GM23248 (cell line): ENCODE measurements at regions not wholly inside any gene's neighbourhood (a gene's known extent, or its start where the extent isn't known, plus 50 kb on each side); places are given as distances from the start of the nearest gene placed in this dataset.

ENCODE experiments used
- DNase-seq: peaks from one replicate; pipeline ENCODE4 v3.0.0-alpha.2; 2015
- H2AFZ ChIP-seq: fragments of 200-600 bp; sonication (generic); 2 replicates; pipeline ENCODE4 v1.6.1; 2016; ENCODE audit warnings: antibody characterized with exemption
- H3F3A ChIP-seq: fragments of 200-600 bp; sonication (generic); 2 replicates; pipeline ENCODE4 v1.6.1; 2016; ENCODE audit warnings: mild to moderate bottlenecking, antibody characterized with exemption, mixed run types; ENCODE audit not compliant: insufficient read depth
- H3K27ac ChIP-seq: fragments of 200-600 bp; sonication (generic); 2 replicates; pipeline ENCODE4 v1.5.1; 2016; ENCODE audit warnings: mild to moderate bottlenecking
- H3K27me3 ChIP-seq: fragments of 200-600 bp; sonication (generic); replicated peaks from 2 replicates; pipeline ENCODE4 v1.6.1; 2016; ENCODE audit warnings: mild to moderate bottlenecking; ENCODE audit not compliant: insufficient read depth
- H3K36me3 ChIP-seq: fragments of 200-600 bp; sonication (generic); 2 replicates; pipeline ENCODE4 v1.6.1; 2016; ENCODE audit warnings: low read depth, mild to moderate bottlenecking
- H3K4me1 ChIP-seq: fragments of 200-600 bp; sonication (generic); 2 replicates; pipeline ENCODE4 v1.6.1; 2016; ENCODE audit warnings: mild to moderate bottlenecking; ENCODE audit not compliant: insufficient read depth
- H3K4me2 ChIP-seq: fragments of 200-600 bp; sonication (generic); one replicate; pipeline ENCODE4 v1.6.1; 2016; ENCODE audit warnings: mild to moderate bottlenecking; ENCODE audit not compliant: unreplicated experiment
- H3K4me3 ChIP-seq: fragments of 200-600 bp; sonication (generic); 2 replicates; pipeline ENCODE4 v1.5.1; 2016; ENCODE audit warnings: mild to moderate bottlenecking
- H3K79me2 ChIP-seq: fragments of 200-600 bp; sonication (generic); 2 replicates; pipeline ENCODE4 v1.6.1; 2016; ENCODE audit warnings: mild to moderate bottlenecking; ENCODE audit not compliant: insufficient read depth
- H3K9ac ChIP-seq: fragments of 200-600 bp; sonication (generic); 2 replicates; pipeline ENCODE4 v1.6.1; 2016; ENCODE audit warnings: mild to moderate bottlenecking
- H3K9me2 ChIP-seq: fragments of 200-600 bp; sonication (generic); 2 replicates; pipeline ENCODE4 v1.6.1; 2016; ENCODE audit warnings: mixed run types, mild to moderate bottlenecking, moderate library complexity; ENCODE audit not compliant: insufficient read depth
- H3K9me3 ChIP-seq: fragments of 200-600 bp; sonication (generic); one replicate; pipeline ENCODE4 v1.6.1; 2017; ENCODE audit warnings: low read depth
- H4K20me1 ChIP-seq: fragments of 200-600 bp; sonication (generic); 2 replicates; pipeline ENCODE4 v1.6.0; 2016; ENCODE audit not compliant: insufficient read depth
- EZH2 ChIP-seq: fragments of 200-600 bp; sonication (generic); IDR thresholded peaks from 2 replicates; pipeline ENCODE4 v1.6.1; 2018; ENCODE audit warnings: antibody characterized with exemption, mild to moderate bottlenecking; ENCODE audit not compliant: insufficient read depth, poor library complexity, severe bottlenecking
- EZH2phosphoT487 ChIP-seq: fragments of 200-600 bp; sonication (generic); IDR thresholded peaks from 2 replicates; pipeline ENCODE4 v1.6.1; 2018; ENCODE audit warnings: antibody characterized with exemption, moderate library complexity, mild to moderate bottlenecking, low read depth; ENCODE audit not compliant: insufficient read depth
- WGBS, 2 experiments: methylation state at CpG; one replicate each; pipeline ENCODE4 v1.1.6; 2015 to 2017; ENCODE audit warnings: low lambda C conversion rate in 2 of 2, low coverage in 1 of 2; ENCODE audit errors: missing lambda C conversion rate in 2 of 2; 5-methylcytosine and 5-hydroxymethylcytosine counted together
- in situ Hi-C: fragments of 300-500 bp; cut with MboI; formaldehyde crosslinking; loops from 2 replicates; pipeline ENCODE4 v1.15.0; 2020

GRCh38 chr16:7990626-7991260, 599.6 kb downstream of the TMEM114 start:
- no peaks in the 10 kb centered on the region for H3F3A ChIP-seq
- no peak overlapping the region for H2AFZ ChIP-seq
- no peak overlapping the region for H3K4me2 ChIP-seq
- no peak for DNase-seq
- H3K27ac ChIP-seq: no peak overlapping the region
- H3K79me2 ChIP-seq: no peaks in the 10 kb centered on the region
- no peaks in the 10 kb centered on the region for H3K4me1 ChIP-seq
- 2 to 3% methylated on average over 11 of the region's 11 CpGs for WGBS, 2 experiments
- in situ Hi-C loops: no loop called here
- H3K27me3 ChIP-seq: no peaks in the 10 kb centered on the region
- H3K9me3 ChIP-seq: no peaks in the 10 kb centered on the region
- no peaks in the 10 kb centered on the region for H3K9me2 ChIP-seq
- no peak overlapping the region for H3K4me3 ChIP-seq
- TF ChIP-seq EZH2phosphoT487: no peak
- no peak for TF ChIP-seq EZH2
- no peak overlapping the region for H3K9ac ChIP-seq
- H4K20me1 ChIP-seq: no peaks in the 10 kb centered on the region
- no peaks in the 10 kb centered on the region for H3K36me3 ChIP-seq

DNA sequence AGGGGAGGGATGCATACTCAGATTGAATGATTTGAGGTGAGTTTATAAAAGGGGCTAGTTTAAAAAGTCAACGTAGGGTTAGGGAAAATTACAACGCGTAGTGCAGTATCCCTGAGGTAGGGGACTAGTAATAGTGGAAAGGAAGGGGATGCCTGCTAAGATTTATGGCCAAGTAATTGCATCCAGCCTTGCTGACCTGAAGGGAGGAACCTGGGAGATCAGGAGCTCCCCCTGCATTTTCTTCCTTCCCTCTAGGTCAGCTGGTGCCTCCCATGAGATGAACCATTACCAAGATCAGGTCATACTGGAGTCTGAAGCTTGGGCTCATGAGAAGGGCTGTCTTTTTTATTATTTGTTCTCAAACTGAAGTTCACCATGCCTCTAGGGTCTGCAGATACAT, 606.6 kb downstream of the TMEM114 start:
- H4K20me1 ChIP-seq: no peaks in the 10 kb centered on the region
- no peaks in the 10 kb centered on the region for H3K27me3 ChIP-seq
- in situ Hi-C loops: no loop called here
- no peak overlapping the region for H2AFZ ChIP-seq
- no peaks in the 10 kb centered on the region for H3F3A ChIP-seq
- no peaks in the 10 kb centered on the region for H3K36me3 ChIP-seq
- no peak for DNase-seq
- no peaks in the 10 kb centered on the region for H3K9me3 ChIP-seq
- H3K4me3 ChIP-seq: no peak overlapping the region
- H3K4me2 ChIP-seq: no peak overlapping the region
- H3K79me2 ChIP-seq: no peaks in the 10 kb centered on the region
- H3K9ac ChIP-seq: no peak overlapping the region
- no peaks in the 10 kb centered on the region for H3K4me1 ChIP-seq
- 12 to 14% methylated on average over 3 of the region's 3 CpGs for WGBS, 2 experiments
- no peaks in the 10 kb centered on the region for H3K9me2 ChIP-seq
- no peak overlapping the region for H3K27ac ChIP-seq
- TF ChIP-seq EZH2phosphoT487: no peak
- no peak for TF ChIP-seq EZH2

GRCh38 chr16:7980133-7980483, 610.2 kb downstream of the TMEM114 start:
- Histone ChIP-seq H3K9me2 (no peaks in the 10 kb centered on the region), H3K4me1 (no peaks in the 10 kb centered on the region), H3K79me2 (no peaks in the 10 kb centered on the region), H3K36me3 (no peaks in the 10 kb centered on the region), H3K9me3 (no peaks in the 10 kb centered on the region), H3K27ac (no peak overlapping the region), H3K4me2 (no peak overlapping the region), H4K20me1 (no peaks in the 10 kb centered on the region), H3K4me3 (no peak overlapping the region), H3F3A (no peaks in the 10 kb centered on the region), H3K27me3 (no peaks in the 10 kb centered on the region), H3K9ac (no peak overlapping the region), H2AFZ (no peak overlapping the region)
- TF ChIP-seq EZH2phosphoT487: no peak
- no peak for TF ChIP-seq EZH2
- DNase-seq: no peak
- in situ Hi-C loops: no loop called here
- 2 to 5% methylated on average over 2 of the region's 2 CpGs for WGBS, 2 experiments

- no peak for TF ChIP-seq EZH2phosphoT487
- TF ChIP-seq EZH2: no peak
Measured at GRCh38 chr16:7979448-7980132, 610.7 kb downstream of the TMEM114 start.

More at GRCh38 chr16:7979448-7980132, 610.7 kb downstream of the TMEM114 start:
- no peaks in the 10 kb centered on the region for H4K20me1 ChIP-seq
- H3K4me3 ChIP-seq: no peak overlapping the region
- in situ Hi-C loops: no loop called here
- DNase-seq: no peak
- H3K4me2 ChIP-seq: no peak overlapping the region
- no peaks in the 10 kb centered on the region for H3K9me2 ChIP-seq
- no peak overlapping the region for H3K27ac ChIP-seq
- H2AFZ ChIP-seq: no peak overlapping the region
- 24 to 25% methylated on average over 18 of the region's 18 CpGs for whole genome bisulfite sequencing, 2 experiments
- H3K36me3 ChIP-seq: no peaks in the 10 kb centered on the region
- H3K9ac ChIP-seq: no peak overlapping the region
- no peaks in the 10 kb centered on the region for H3K4me1 ChIP-seq
- no peaks in the 10 kb centered on the region for H3K27me3 ChIP-seq
- no peaks in the 10 kb centered on the region for H3K9me3 ChIP-seq
- no peaks in the 10 kb centered on the region for H3K79me2 ChIP-seq
- no peaks in the 10 kb centered on the region for H3F3A ChIP-seq
